AG10803 (cell line): ENCODE measurements at regions not wholly inside any gene's neighbourhood (a gene's known extent, or its start where the extent isn't known, plus 50 kb on each side); places are given as distances from the start of the nearest gene placed in this dataset.

Experiments
- DNase-seq: peaks from one replicate; pipeline ENCODE4 v3.0.0; 2010; ENCODE audit warnings: low read depth
- H3K4me3 ChIP-seq: 2 replicates; pipeline ENCODE4 v1.5.1; 2011; ENCODE audit warnings: mild to moderate bottlenecking, low read length, control low read depth
- TF ChIP-seq, protein P1 (sequence below): conservative IDR thresholded peaks from 2 replicates; pipeline ENCODE4 v1.5.1; 2011; ENCODE audit warnings: mild to moderate bottlenecking, low read length, control low read depth, inconsistent platforms

DNA sequence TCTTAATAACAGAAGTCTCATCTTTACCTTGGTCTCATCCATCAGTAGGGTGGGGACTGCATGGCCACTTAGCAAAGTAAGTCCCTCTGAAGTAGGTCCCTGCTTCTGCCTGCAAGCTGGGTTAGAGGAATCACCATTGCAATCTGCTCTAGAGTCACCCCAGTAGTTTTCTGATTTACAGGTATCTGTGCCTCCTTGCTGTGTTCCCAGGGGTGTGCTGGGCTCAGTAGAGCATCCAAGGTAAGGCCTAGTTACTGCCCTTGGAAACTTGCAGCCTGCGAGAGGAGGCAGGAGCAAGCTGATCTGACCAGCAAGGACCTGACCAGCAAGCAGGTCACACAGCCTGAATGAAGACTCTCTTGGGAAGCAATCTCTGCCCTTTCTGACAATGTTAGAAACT, 160.8 kb upstream of the GSC start:
- TF ChIP-seq, protein P1, sequence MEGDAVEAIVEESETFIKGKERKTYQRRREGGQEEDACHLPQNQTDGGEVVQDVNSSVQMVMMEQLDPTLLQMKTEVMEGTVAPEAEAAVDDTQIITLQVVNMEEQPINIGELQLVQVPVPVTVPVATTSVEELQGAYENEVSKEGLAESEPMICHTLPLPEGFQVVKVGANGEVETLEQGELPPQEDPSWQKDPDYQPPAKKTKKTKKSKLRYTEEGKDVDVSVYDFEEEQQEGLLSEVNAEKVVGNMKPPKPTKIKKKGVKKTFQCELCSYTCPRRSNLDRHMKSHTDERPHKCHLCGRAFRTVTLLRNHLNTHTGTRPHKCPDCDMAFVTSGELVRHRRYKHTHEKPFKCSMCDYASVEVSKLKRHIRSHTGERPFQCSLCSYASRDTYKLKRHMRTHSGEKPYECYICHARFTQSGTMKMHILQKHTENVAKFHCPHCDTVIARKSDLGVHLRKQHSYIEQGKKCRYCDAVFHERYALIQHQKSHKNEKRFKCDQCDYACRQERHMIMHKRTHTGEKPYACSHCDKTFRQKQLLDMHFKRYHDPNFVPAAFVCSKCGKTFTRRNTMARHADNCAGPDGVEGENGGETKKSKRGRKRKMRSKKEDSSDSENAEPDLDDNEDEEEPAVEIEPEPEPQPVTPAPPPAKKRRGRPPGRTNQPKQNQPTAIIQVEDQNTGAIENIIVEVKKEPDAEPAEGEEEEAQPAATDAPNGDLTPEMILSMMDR, result no peak
- no peak overlapping the region for H3K4me3 ChIP-seq
- no peak for DNase-seq

DNA sequence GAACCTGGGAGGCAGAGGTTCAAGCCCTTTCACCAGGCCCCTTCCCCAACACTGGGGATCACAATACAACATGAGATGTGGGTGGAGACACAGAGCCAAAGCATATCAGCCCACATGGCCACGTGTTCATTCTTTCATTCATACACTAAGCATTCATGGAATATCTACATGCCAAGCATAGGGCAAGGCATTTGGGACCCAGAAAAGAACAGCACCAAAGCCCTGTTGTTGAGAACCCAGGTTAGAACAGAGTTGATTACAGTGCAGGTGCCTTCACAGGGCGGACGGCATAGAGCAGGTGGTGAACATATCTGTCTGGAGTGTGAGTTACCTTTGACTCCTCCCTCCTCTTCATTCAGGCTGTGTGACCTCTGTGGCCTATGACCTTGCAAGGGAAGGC, 159.4 kb upstream of the GSC start:
- H3K4me3 ChIP-seq, result no peak overlapping the region
- DNase-seq, result no peak
- TF ChIP-seq, protein P1, result no peak

DNA sequence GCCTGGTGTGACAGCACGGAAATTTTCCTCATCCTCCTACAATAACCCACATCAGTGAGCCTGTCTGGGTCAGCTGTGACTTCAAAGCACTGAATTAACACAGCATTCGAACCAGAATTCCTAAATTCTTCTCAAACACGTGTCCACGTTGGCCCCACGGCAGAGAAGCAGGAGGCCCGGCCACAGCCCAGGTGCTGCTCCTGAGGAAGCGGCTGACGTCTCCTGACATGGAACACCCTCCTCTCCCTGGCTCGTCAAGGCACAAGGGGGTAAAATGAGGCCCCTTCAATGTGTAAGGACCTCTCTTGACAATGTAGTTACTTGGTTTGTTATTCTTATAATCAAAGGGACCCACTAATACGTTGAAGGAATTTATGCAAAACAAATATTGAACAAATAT, 156.3 kb upstream of the GSC start:
- TF ChIP-seq, protein P1, result no peak
- DNase-seq, result no peak
- no peak overlapping the region for H3K4me3 ChIP-seq

DNA sequence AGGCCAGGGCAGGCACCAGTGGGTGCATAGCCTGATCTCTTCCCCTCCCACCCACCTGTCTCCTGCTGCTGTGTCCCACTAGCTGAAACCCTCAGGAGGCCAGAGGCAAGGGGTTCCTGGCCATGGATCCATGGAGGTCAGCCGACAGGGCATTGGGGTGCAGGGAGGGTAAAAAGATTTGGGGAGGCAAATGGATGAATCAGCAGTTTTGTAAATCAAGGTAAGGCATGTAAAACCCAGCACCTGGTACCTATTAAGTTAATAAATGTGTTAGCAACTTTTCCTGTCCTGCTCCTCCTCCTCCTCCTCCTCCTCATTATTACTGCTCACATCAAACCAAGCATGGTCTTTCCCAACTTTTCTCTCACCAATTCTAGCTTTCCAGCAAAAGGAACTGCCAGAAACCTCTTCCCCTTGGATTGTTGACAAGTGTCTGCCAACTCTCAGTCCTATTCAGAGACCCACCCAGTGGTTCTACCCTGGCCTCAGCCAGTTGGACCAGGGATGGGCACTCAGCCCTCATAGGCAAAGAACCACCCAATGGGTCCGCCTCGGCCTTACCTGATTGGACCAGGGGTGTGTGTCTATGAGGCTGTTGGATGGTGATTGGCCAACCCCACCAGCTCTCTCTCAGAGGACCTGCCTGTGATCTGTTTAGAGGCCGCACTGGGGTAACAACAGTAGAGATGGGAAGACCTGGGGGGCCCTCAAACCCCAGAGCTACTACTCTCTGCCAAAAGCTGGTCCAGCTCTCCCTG, 155.7 kb upstream of the GSC start:
- no peak overlapping the region for H3K4me3 ChIP-seq
- no peak for DNase-seq
- TF ChIP-seq, protein P1, result no peak

DNA sequence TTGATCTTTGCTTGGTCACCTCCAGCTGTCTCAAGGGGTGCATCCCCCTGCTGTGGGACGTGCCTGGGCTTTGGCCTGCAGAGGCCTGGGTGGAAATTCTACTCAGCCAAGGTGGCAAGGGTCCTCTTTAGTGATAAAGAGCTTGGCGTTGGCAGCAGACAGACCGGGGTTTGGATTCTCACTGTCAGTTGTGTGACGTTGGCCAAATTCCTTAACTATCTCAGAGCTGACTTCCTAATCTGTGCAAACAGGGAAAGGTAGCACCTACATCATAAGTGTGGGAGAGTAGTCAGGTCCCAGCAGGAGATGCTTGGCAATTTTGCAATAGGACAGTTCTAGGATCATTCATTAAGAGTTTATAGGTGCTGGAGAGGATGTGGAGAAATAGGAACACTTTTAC, 154.3 kb upstream of the GSC start:
- no peak for DNase-seq
- H3K4me3 ChIP-seq, result no peak overlapping the region
- TF ChIP-seq, protein P1, result no peak

DNA sequence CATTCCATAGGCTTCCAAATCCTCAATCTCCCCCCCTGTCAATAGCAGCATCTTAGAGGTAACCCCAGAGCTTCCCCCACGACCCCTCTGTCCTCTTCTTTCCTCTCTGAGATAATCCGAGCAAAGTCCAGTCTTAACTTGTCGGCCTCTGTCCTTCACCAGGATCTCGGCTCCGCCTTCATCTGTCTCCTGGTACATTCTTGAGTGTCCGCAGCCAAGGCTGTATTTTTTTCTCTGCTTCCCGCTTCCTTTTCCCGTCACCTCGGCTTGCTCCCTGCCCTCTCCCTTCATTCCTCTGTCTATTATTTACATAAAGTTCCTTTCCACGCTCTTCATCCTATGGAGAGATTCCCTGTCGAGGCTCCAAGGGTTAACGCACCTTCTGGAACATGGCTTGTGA, 153.9 kb upstream of the GSC start:
- H3K4me3 ChIP-seq, result no peak overlapping the region
- DNase-seq, result no peak
- TF ChIP-seq, protein P1, result no peak

DNA sequence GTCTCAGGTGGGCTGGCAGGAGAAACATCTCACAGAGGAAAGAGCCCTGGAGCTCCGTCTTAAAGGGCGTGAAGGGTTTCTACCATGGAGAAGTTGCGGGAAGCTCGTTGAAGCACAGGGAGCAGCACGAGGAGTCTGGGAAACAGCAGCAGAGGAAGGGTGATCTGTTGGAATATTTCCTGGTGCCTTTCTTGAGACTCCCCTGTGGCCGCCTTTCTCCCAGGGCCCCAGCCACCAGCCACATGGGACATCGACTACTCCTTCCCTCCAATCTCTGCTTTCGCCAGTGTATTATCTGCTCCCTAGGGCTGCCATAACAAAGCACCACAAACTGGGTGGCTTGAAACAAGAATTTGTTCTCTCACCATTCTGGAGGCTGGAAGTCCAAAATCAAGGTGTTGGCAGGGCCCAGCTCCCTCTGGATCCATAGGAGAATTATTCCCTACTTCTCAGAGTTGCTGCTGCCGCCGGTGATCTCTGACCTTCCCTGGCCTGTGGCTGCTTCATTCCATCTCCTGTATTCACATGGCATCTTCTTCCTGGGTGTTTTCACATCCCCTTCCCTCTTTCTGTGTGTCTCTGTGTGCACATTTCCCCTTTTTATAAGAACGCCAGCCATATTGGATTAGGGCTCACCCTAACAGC, 152.8 kb upstream of the GSC start:
- DNase-seq, result no peak

More for the DNA sequence above, 152.8 kb upstream of the GSC start:
- H3K4me3 ChIP-seq, result no peak overlapping the region
- TF ChIP-seq, protein P1, result no peak
